ENCODE measurements at regions not wholly inside any gene's neighbourhood (a gene's known extent, or its start where the extent isn't known, plus 50 kb on each side); places are given as distances from the start of the nearest gene placed in this dataset.

- DNase-seq (ENCODE audit: low spot score in 2 of 2), result no peak
- no peak overlapping the region for H3K4me3 ChIP-seq
- 49% methylated on average over 19 of the region's 20 CpGs for WGBS
- H3K27me3 ChIP-seq, result peaks cover 31% of the 10 kb centered on the region
- TF ChIP-seq EP300 (IDR thresholded peaks at IDR 0.05) (no peak), POLR2AphosphoS5 (IDR thresholded peaks at IDR 0.05) (no peak), POLR2A (IDR thresholded peaks at IDR 0.05) (no peak)
- TF ChIP-seq, protein P1, sequence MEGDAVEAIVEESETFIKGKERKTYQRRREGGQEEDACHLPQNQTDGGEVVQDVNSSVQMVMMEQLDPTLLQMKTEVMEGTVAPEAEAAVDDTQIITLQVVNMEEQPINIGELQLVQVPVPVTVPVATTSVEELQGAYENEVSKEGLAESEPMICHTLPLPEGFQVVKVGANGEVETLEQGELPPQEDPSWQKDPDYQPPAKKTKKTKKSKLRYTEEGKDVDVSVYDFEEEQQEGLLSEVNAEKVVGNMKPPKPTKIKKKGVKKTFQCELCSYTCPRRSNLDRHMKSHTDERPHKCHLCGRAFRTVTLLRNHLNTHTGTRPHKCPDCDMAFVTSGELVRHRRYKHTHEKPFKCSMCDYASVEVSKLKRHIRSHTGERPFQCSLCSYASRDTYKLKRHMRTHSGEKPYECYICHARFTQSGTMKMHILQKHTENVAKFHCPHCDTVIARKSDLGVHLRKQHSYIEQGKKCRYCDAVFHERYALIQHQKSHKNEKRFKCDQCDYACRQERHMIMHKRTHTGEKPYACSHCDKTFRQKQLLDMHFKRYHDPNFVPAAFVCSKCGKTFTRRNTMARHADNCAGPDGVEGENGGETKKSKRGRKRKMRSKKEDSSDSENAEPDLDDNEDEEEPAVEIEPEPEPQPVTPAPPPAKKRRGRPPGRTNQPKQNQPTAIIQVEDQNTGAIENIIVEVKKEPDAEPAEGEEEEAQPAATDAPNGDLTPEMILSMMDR (IDR thresholded peaks at IDR 0.05), result no peak
- no peaks in the 10 kb centered on the region for H3K9me3 ChIP-seq
- H3K4me1 ChIP-seq, result peaks cover 6% of the 10 kb centered on the region
- no peak overlapping the region for H3K27ac ChIP-seq
- no peaks in the 10 kb centered on the region for H3K36me3 ChIP-seq
These were observed 272.7 kb upstream of the DIO3 start for GRCh38 chr14:101288436-101289229.

DNA sequence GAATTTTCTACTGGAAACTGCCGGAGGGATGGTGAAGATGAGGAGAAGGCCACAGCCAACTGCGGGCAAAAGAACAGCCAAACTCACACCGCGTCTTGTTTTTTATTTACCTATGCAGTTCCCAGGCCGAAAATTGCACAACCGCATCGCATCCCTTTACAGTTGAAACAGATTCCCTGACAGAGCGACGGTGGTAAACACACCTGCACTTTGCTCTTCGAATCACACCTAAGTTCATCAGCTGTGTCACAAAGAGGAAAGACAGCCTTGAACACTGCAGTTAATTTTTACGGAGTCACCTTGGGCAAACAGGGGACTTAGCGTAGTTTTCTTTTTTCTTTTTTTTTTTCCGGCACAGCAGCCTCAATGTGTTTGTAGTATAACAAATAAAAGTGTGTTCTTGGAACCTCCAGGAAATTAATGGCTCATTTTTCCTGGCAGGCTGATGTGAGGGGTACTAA, 272.0 kb upstream of the DIO3 start:
- TF ChIP-seq, protein P1 (IDR thresholded peaks at IDR 0.05), result no peak
- TF ChIP-seq POLR2A (IDR thresholded peaks at IDR 0.05) (no peak), POLR2AphosphoS5 (IDR thresholded peaks at IDR 0.05) (no peak), EP300 (IDR thresholded peaks at IDR 0.05) (no peak)
- peaks cover 6% of the 10 kb centered on the region for H3K4me1 ChIP-seq
- no peaks in the 10 kb centered on the region for H3K36me3 ChIP-seq
- no peak overlapping the region for H3K4me3 ChIP-seq
- 84% methylated on average over 13 of the region's 13 CpGs for WGBS
- H3K27ac ChIP-seq, result no peak overlapping the region
- H3K9me3 ChIP-seq, result no peaks in the 10 kb centered on the region
- DNase-seq (ENCODE audit: low spot score in 2 of 2), result no peak
- peaks cover 31% of the 10 kb centered on the region for H3K27me3 ChIP-seq

- H3K9me3 ChIP-seq, result no peaks in the 10 kb centered on the region
- no peak overlapping the region for H3K27ac ChIP-seq
- peaks cover 31% of the 10 kb centered on the region for H3K27me3 ChIP-seq
- H3K4me3 ChIP-seq, result no peak overlapping the region
- 84% methylated on average over 7 of the region's 7 CpGs for WGBS
- H3K4me1 ChIP-seq, result peaks cover 6% of the 10 kb centered on the region
- DNase-seq (ENCODE audit: low spot score in 2 of 2), result no peak
- no peaks in the 10 kb centered on the region for H3K36me3 ChIP-seq
- TF ChIP-seq, protein P1 (IDR thresholded peaks at IDR 0.05), result no peak
- TF ChIP-seq EP300 (IDR thresholded peaks at IDR 0.05) (no peak), POLR2AphosphoS5 (IDR thresholded peaks at IDR 0.05) (no peak), POLR2A (IDR thresholded peaks at IDR 0.05) (no peak)
These were observed 271.4 kb upstream of the DIO3 start for GRCh38 chr14:101289911-101290310.

DNA sequence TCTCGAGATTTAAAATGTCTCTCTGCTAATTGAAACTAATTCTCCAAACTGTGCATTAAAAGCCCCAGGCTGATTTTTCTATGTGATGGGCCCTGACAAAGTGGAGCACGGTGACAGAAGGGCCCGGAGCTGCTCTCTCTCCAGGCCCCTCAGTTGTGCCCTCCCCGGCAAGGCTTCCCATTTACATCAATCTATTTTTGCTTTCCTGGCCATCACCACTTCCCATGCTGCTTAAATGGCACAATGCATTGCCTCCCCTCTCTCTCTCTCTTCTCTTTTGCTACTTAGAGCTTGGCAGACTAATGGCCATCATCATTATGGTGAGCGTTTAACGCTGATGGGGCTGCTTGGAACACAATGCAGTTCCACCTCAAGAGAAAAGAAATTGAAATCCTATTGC, 270.7 kb upstream of the DIO3 start:
- H3K4me1 ChIP-seq, result peaks cover 6% of the 10 kb centered on the region
- TF ChIP-seq EP300 (IDR thresholded peaks at IDR 0.05) (no peak), POLR2AphosphoS5 (IDR thresholded peaks at IDR 0.05) (no peak), POLR2A (IDR thresholded peaks at IDR 0.05) (no peak)
- TF ChIP-seq, protein P1 (IDR thresholded peaks at IDR 0.05), result no peak
- 73% methylated on average over 6 of the region's 6 CpGs for WGBS
- H3K27ac ChIP-seq, result no peak overlapping the region
- no peaks in the 10 kb centered on the region for H3K9me3 ChIP-seq
- peaks cover 29% of the 10 kb centered on the region for H3K27me3 ChIP-seq
- DNase-seq (ENCODE audit: low spot score in 2 of 2), result no peak
- H3K36me3 ChIP-seq, result no peaks in the 10 kb centered on the region
- H3K4me3 ChIP-seq, result no peak overlapping the region

- TF ChIP-seq EP300 (IDR thresholded peaks at IDR 0.05) (no peak), POLR2A (IDR thresholded peaks at IDR 0.05) (no peak), POLR2AphosphoS5 (IDR thresholded peaks at IDR 0.05) (no peak)
- TF ChIP-seq, protein P1 (IDR thresholded peaks at IDR 0.05), result no peak
- H3K27ac ChIP-seq, result no peak overlapping the region
- WGBS, result 53% methylated on average over 3 of the region's 3 CpGs
- H3K4me3 ChIP-seq, result no peak overlapping the region
- DNase-seq (ENCODE audit: low spot score in 2 of 2), result no peak
- H3K27me3 ChIP-seq, result peaks cover 21% of the 10 kb centered on the region
- H3K36me3 ChIP-seq, result no peaks in the 10 kb centered on the region
- H3K4me1 ChIP-seq, result peaks cover 6% of the 10 kb centered on the region
- H3K9me3 ChIP-seq, result no peaks in the 10 kb centered on the region
These were observed 269.9 kb upstream of the DIO3 start for GRCh38 chr14:101291390-101291789.

All from suprapubic skin (tissue), 4 donors.